T follicular helper cell (primary cell): ENCODE measurements at regions not wholly inside any gene's neighbourhood (a gene's known extent, or its start where the extent isn't known, plus 50 kb on each side); places are given as distances from the start of the nearest gene placed in this dataset.

Experiments
- DNase-seq: peaks from one replicate; pipeline ENCODE4 v3.0.0-alpha.2; 2020; ENCODE audit warnings: low read depth

GRCh38 chr2:157934684-157935377, 58.7 kb upstream of the ACVR1 start:
- DNase-seq: no peak

- no peak for DNase-seq
Observed at GRCh38 chr2:157933160-157933920, 57.2 kb upstream of the ACVR1 start.

GRCh38 chr2:157932480-157933159, 56.5 kb upstream of the ACVR1 start:
- no peak for DNase-seq

GRCh38 chr2:157931542-157931941, 55.4 kb upstream of the ACVR1 start:
- no peak for DNase-seq

- no peak for DNase-seq
Observed at GRCh38 chr2:157930728-157931127, 54.6 kb upstream of the ACVR1 start.

GRCh38 chr2:157929871-157930667, 53.9 kb upstream of the ACVR1 start:
- DNase-seq: no peak

GRCh38 chr2:157928372-157928771, 52.2 kb upstream of the ACVR1 start:
- no peak for DNase-seq

- no peak for DNase-seq
Observed at GRCh38 chr2:157927155-157927554, 51.0 kb upstream of the ACVR1 start.
